ENCODE measurements at regions not wholly inside any gene's neighbourhood (a gene's known extent, or its start where the extent isn't known, plus 50 kb on each side); places are given as distances from the start of the nearest gene placed in this dataset.
"Not testable (repeated sequence)": the region's sequence is repeated elsewhere in the genome, so short reads cannot be mapped to it uniquely, and the experiment has no call there.

DNA sequence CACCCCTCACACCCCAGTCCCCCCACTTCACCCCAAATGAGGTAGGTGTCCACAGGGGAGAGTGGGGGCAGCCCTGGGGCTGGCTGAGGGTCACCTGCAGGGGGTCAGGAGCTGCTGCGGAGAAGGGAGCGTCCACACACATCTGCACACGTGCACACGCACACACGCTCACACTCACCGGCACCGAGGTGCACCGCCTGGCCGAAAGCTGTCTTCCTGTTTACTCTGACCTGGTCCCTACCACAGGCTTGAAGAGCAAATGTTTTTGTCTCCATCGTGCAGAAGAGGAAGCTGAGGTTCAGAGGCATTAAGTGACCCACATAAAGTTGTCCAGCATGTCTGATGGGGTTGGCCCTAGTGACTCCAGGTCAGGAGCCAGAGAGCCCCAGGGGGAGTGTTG lies 4382.1 kb upstream of the TPTE start:
- not testable (repeated sequence) for TF ChIP-seq POLR2A, CTCF, POLR2AphosphoS5 (IDR thresholded peaks at IDR 0.05)
